Dedifferentiated amniotic fluid mesenchymal stem cell (primary cell): ENCODE measurements at regions not wholly inside any gene's neighbourhood (a gene's known extent, or its start where the extent isn't known, plus 50 kb on each side); places are given as distances from the start of the nearest gene placed in this dataset.
"Not testable (repeated sequence)": the region's sequence is repeated elsewhere in the genome, so short reads cannot be mapped to it uniquely, and the experiment has no call there.

ENCODE experiments used
- DNase-seq: peaks from one replicate; pipeline ENCODE4 v3.0.0-alpha.2; 2016; ENCODE audit errors: extremely low spot score

GRCh38 chr12:38016602-38017001, 300.0 kb upstream of the ALG10B start:
- DNase-seq, result no peak

GRCh38 chr12:38025916-38026315, 290.7 kb upstream of the ALG10B start:
- no peak for DNase-seq

GRCh38 chr12:38053113-38053512, 263.5 kb upstream of the ALG10B start:
- DNase-seq, result no peak

- no peak for DNase-seq
These were observed 262.7 kb upstream of the ALG10B start for GRCh38 chr12:38053655-38054464.

- DNase-seq, result no peak
These were observed 259.6 kb upstream of the ALG10B start for GRCh38 chr12:38056701-38057689.

GRCh38 chr12:38099686-38100085, 216.9 kb upstream of the ALG10B start:
- no peak for DNase-seq

- DNase-seq, result no peak
These were observed 214.8 kb upstream of the ALG10B start for GRCh38 chr12:38101753-38102152.

- no peak for DNase-seq
These were observed 214.4 kb upstream of the ALG10B start for GRCh38 chr12:38102197-38102596.

GRCh38 chr12:38110026-38110699, 206.4 kb upstream of the ALG10B start:
- no peak for DNase-seq

GRCh38 chr12:38113991-38114390, 202.6 kb upstream of the ALG10B start:
- DNase-seq, result no peak

- no peak for DNase-seq
These were observed 199.6 kb upstream of the ALG10B start for GRCh38 chr12:38116968-38117367.

GRCh38 chr12:38118632-38119031, 197.9 kb upstream of the ALG10B start:
- no peak for DNase-seq

- no peak for DNase-seq
These were observed 196.1 kb upstream of the ALG10B start for GRCh38 chr12:38120438-38120837.

GRCh38 chr12:38123028-38123427, 193.5 kb upstream of the ALG10B start:
- not testable (repeated sequence) for DNase-seq

- no peak for DNase-seq
These were observed 192.9 kb upstream of the ALG10B start for GRCh38 chr12:38123566-38124246.

GRCh38 chr12:38124247-38125012, 192.1 kb upstream of the ALG10B start:
- no peak for DNase-seq

- no peak for DNase-seq
These were observed 184.4 kb upstream of the ALG10B start for GRCh38 chr12:38132139-38132538.

GRCh38 chr12:38137287-38137686, 179.3 kb upstream of the ALG10B start:
- DNase-seq, result no peak

- DNase-seq, result no peak
These were observed 178.9 kb upstream of the ALG10B start for GRCh38 chr12:38137716-38138115.
